GM18502 (cell line): ENCODE measurements at regions not wholly inside any gene's neighbourhood (a gene's known extent, or its start where the extent isn't known, plus 50 kb on each side); places are given as distances from the start of the nearest gene placed in this dataset.

Experiments
- ATAC-seq: cut with Tn5 transposase; IDR thresholded peaks from one replicate; pipeline ENCODE4 v1.9.1; 2021; ENCODE audit warnings: mild to moderate bottlenecking; ENCODE audit not compliant: unreplicated experiment, poor library complexity

DNA sequence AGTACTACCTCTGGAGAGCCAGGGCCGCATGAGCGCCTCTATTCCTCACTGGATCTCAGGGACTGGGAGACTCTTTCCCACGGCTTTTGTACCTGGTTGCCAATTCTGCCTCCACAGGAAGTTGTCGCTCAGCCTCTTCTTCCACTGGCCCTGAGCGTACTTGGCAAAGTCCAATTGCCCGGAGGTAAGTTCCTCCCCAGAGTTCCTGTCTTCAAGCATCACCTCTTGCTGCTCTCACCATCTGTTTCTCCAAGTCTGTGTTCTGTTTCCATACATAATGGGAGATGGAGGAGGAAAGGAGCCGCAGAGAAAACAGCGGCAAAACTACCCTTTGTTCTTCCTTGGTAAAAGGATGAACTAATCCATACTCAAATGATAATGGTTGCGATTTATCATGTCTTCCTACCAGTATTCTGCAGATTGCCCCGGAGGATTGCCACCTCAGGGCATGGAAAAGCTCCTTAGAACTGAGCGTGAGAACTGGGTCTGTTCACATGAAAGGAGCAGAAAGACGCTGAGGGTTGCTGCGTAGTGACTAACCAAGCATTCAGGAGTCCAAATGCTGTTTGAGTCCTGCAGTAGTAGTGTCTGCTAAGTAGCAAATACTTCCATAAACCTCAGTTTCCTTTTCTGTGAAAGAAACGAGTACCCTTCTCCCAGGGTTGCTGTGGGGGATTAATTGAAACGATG, 170.2 kb upstream of the GLI3 start:
- ATAC-seq, result no peak

DNA sequence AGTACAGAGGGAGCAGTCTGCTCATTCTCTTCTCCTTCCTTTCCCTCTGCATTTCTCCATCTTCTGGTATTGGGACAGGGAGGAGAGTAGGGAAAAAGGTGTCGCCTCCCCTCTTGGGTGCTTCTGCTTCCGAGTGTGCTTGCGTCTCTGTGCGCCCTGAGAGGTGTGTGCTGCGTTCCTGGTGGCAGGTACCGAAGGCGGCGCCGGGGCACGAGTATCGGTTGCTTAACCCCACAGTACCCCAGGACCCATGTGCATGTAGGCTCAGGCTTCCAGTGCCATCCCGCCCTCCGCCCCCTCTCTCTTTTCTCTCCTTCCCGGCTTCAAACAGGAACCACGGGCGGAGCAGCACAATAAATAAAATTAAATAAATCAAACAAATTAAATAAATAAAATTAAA, 169.3 kb upstream of the GLI3 start:
- ATAC-seq, result no peak

DNA sequence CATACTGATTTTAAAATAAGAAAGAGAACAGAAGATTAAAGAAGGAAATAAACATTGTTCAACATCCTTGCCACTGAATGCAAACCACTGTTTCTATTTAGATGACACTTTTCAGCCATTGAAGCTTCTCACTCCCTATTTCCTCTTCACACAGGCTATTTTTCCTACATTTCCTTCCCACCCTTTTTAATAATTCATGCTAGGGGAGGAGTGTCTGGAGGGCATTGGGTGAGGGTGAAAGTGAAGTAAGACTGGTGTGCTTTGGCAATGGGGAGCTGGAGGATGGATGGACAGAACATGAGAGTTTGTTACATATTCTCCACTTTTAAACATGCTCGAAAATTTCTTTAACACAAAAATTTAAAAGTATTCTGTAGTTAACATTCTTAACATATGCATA, 168.8 kb upstream of the GLI3 start:
- no peak for ATAC-seq

DNA sequence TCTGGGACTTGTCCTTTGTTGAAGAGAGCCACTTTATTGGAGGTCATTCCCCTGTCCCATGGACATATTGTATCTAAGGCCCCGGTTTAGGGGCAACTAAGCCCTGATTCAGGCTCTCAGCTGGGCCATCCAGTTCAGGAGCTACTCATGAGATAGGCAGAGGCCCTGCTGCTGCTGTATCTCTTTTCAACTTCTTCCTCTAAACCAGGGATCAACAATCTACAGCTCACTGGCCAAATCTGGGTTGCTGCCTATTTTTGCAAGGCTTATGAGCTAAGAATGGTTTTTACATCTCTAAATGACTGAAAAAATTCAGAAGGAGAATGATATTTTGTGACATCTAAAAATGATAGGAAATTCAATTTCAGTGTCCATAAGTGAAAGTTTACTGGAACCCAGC, 166.8 kb upstream of the GLI3 start:
- no peak for ATAC-seq

DNA sequence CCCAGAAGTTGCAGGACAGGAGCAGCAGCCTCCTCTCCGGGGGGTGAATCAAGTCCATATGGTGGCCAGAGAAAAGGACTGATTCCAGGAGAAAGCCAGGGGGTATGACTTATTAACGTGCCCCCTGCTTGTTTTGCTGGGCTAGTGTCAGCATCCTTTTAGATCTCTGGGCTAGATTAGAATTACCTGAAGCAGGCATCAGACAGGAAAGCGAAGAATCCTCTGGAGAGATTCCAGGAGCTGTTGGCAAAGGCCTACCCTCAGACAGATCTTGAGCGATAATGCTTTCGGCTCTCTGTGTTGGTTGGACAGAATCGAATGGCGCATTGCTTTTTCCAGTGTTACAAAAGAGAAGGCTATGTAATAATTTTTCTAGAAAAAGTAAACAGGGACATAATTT, 164.0 kb upstream of the GLI3 start:
- no peak for ATAC-seq

DNA sequence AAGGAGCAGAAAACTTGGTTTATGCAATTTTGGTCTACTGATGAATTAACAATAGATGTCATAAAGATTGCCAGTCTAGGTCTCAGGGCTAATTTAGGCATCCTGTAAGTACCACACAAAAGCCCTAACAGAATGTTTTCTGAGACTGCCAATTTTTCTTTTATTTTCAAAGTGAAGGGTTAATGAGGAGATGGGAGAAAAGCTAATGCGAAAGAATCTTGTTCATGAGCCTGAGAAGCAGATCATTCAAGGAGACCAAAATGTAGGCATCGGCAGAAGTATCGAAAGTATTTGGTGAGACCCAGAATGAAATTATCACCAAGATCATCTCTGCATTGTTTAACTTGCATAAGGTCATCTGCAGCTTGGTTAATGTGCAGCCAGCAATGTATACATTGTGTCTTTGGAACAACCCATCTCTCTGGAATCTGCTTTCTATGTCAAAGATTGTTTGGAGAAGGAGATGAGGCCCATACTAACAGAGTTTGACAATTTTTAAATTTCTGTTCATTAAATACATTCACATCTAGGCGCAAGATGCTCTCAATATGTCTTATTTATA, 163.3 kb upstream of the GLI3 start:
- ATAC-seq, result no peak

DNA sequence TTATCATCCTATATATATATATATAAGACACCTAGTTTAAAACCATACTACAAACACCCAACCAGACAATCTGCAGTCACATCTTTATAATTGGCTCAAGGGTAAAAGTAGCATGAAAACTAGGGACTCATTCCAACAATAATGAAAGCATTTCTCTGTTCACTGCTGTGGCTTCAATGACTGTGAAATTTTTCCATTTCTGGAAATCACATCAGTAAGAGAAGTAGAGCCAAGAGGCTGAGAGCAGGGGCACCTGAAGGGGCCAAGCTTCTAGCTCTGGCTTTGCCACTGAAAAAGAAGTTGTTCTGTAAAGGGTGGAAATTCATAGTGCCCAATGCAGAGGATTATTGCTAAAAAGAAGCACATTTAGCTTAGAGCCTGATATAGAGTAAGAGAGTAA, 158.6 kb upstream of the GLI3 start:
- ATAC-seq, result no peak

DNA sequence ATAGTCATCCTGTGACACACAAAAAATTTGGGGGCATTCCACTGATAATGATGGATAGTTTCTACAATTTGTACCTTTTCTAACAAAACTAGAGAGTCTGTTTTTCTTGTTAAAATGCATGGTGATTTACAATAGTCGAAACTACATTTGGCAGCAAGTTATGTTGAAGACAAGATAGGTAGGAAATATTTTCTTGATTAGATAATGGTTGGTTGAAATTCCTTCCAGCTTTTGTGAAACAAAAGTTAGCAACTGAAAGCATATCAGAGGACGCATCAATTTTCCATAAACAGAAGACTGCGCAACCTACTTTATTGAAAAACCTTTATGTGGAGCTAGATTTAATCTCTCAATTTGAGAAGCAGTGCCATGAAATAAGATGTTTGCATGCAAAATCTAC, 155.8 kb upstream of the GLI3 start:
- ATAC-seq, result no peak

DNA sequence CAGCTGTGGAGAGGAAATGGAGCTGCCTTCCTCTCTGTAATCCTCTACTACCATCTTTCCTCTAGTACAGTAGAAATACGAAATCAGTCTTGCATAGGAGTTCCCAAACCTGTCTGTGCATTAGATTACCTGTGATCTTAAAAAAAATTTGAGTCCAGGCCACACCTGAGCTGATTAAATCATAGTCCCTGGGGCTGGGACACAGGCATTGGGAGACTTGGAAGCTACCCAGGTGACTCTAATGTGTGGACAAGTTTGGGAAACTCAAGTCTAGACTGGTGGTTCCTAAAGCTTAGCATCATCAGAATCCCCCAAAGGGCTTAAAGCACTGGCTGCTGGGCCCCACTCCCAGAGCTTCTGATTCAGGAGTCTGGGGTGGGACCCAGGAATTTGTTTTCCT, 152.7 kb upstream of the GLI3 start:
- ATAC-seq, result no peak

DNA sequence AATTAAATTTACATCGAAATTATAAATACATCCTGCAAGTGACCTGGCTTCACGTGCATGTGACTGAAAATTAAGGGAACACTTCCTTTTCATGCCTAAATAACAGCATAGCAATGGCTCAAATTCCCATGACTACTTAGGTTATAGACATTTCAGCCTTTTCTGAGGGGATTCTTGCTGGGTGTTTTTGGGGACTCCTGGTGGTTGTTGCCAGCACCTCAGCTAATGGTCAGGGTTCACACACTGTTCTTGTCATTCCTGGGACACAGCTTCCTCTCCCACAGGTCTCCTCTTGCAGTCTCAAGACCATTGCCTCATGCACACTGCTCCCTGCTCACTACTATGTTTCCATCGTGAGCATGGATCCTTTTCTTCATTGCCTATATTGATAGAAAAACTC, 148.9 kb upstream of the GLI3 start:
- no peak for ATAC-seq

DNA sequence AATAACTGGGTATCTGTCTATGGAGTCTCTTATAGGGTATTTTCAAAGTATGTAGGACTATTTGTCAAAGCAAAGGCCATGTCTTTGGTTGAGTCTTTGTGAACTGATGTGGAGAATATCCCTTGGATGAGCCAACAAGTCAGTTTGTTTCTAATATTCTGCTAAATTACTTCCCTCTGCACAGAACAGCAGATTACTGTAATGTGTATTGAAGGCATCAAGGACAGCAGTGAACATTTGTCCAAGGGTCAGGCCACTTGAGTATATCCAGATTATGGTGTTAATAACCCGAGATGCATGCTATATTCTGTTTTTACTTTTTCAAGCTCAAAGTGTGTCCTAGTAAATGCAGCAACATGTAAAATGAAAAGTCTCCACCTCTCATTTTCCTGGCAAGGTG, 144.2 kb upstream of the GLI3 start:
- no peak for ATAC-seq

DNA sequence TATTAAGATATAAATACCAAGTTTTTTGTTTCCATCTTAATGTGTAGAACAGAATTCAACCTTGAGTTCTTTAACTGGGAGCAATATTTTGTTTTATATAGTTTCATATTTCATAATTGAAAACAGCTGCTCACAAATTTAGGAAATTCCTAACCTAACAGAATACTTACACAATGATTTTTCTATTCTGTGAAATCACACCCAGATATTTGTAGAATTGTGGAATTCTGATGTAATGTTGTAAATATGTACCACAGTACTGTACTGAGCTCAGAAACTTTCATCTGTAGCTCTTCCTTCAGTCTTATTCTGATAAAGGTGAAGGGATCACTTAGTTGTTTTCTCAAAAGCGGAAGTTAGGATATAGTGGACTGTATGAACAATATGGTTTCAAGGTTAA, 143.4 kb upstream of the GLI3 start:
- ATAC-seq, result no peak

DNA sequence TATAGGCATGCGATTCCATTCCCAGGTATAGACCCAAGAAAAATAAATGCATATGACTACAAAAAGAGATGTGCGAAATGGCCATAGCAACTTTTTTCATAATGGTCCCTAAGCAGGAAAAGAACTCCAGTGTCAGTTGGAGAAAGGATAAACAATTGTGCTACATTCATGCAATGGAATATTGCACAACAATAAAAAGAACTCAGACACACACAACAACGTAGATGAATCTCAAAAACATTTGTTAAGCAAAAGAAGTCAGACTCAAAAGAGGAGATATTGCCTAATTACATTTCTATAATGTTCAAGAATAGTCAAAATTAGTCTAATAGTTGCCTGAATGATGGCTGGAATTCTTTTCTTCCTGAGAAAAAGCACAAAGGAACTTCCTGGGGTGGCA, 141.1 kb upstream of the GLI3 start:
- no peak for ATAC-seq

DNA sequence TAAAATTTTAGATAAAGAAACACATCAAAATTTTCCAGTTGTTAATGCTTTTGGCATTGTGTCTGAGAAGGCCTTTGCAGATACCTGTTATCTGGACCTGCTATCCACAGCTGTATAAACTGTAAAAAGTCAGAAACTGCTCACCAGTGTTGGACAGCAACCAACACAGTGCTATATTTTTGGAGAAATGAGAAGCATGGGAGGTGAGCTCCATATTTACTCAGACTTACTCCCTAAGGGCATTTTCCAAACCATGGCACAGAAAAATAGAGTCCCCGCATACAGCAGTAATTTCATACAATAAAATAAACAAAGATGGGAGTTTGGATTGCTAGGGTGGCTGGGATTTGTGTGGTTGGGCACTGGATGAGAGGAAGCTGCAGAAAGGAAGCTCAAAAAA, 136.3 kb upstream of the GLI3 start:
- ATAC-seq, result no peak

DNA sequence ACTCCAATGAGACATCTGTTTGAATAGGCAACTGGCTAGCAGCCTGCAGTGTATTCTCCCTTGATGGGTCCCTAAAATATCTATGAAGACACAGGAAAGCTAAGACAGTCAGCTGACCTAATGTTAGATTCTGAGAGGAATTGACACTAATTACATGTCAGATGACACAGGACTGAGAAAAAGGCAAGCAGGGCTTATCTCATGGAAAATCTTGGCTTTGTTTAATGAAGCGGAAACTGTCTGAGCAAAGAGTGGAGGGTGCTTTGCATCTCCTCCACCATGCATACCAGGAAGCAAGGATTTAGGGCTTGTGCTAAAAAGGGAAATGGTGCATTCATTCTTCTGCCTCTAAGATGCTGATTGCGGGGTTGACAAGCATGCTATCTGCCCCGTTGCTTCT, 135.5 kb upstream of the GLI3 start:
- ATAC-seq, result no peak

DNA sequence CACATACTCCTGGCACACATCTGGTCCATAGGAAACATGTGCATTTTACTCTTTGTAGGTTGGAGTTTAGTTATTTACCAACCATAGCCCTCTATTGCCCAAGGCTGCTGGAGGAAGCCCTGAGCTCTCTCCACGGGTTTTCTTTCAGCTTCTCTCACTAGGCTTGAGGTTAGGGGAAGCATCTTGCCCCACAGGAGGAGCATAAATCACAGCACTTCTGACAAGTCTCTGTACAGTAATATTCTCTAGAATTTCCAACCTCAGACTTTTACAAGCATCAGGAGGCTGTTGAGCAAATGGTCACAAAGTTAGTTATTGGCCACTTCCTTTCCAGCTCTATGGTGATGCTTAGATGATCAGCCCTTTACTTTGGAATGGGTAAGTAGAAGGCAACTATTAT, 122.9 kb upstream of the GLI3 start:
- no peak for ATAC-seq

DNA sequence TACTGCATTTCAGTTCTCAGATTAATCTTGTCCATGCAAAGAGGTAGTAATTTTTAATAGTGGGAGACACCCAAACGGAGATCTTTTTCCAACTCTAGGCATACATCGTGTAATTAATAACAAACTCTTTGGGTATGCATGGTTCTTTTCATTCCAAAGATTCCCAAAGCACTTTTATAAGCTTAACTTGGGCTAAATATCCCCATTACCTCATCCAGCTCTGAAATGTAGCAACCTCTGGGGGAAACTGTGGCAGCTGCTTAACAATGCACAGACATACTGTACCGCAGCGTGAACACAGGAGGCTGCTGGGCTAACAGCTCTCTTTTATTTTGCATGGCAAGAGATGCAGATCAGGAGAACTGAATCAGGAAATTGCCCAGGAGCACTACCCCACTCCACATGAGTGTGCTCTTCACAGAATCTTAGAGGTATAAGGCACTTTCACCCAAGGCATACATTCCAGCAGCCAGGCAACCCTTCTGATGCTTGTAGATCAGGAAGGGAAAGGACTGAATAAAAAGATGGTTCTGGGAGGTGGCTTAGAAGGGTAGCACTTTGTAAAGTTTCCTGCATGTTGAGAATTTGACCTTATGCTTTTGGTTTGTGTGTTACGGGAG, 114.4 kb upstream of the GLI3 start:
- no peak for ATAC-seq

DNA sequence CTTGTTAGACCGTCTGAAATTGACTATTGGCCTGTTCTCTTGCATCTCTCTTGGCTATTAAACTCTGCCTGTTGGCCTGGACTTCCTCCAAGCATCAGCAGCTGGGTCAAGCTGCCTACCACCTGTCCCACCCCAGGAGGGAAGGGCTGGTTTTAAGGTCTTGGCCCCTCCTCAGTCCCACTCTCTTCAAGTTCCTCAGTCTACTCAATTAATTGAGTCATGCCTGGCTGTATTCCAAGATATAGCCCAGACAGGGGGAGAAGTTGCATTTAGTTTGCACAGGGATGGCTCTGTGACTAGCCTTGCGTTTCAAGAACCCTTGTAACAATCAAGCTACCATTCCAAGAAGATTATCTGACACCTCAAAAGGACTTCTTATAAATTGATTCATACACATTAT, 113.8 kb upstream of the GLI3 start:
- no peak for ATAC-seq

DNA sequence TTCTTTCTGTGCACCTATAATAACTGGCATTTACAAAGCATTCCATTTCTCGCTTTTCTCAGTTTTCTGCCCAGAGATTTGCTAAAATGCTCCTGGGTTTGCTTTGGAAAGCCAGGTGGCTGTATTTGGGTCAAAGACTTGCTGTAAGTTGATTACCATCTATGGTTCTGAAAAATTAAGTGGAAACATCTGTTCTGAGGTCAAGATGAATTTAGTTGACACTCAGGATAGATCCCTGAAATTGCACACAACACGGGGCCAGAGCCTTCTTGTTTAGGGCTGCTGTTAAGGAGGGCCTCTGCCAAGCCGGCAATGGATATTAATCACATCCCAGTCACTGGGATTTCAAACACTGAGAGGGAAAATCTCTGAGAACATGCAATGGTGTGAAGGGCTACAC, 111.6 kb upstream of the GLI3 start:
- ATAC-seq, result no peak

DNA sequence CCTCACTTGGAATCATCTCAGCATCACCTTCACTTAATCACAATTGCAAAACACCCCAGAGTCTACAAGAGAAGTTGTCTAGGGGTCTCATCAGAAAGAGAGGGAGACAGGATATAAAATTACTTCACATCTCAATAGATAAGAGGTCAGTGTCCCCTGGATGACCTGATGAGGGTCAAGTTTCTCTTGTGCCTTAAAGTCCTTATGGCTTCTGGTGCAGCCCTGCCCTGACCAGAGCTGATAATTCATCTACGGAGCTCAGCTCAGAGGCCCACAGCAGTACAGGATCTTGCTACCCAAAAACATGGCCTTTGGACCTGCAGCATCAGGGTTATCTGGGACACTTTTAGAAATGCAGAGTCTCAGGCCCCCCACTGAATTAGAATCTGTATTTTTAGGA, 111.1 kb upstream of the GLI3 start:
- ATAC-seq, result no peak

DNA sequence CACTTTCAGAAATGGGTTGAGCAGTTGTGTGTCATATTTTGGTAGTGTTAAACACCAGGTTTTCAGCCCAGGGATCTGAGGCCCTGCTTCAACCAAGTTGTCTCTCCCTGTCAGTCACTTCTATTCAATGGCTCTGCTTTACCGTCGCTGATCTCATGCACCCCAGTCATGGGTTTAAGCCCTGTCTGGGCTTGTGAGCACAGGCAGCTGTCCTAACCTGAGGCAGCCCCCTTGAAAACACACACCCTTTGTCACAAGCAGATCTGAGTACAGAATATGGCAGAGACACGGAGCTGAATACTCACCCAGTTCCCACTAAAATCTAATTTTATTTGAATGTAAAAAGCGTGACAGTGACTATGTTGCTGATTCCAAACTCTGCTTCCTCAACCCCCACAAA, 110.6 kb upstream of the GLI3 start:
- no peak for ATAC-seq
